Endothelial cell of umbilical vein (primary cell): ENCODE measurements at regions not wholly inside any gene's neighbourhood (a gene's known extent, or its start where the extent isn't known, plus 50 kb on each side); places are given as distances from the start of the nearest gene placed in this dataset.

Experiments used
- BruUV-seq: library from RNA; stranded (reverse); fragments of 400-500 nt; replicated peaks from 2 replicates; lab custom pipeline; 2021; lab: Mats Ljungman, UMichigan
- CTCF ChIA-PET: fragments of 300-600, 350-600 bp; sonication (Branson Sonifier 250); formaldehyde crosslinking; loops from one replicate; lab custom pipeline; 2021; ENCODE audit warnings: antibody characterized with exemption, inconsistent platforms; lab: Charles Lee
- POLR2A ChIA-PET: fragments of 300-600, 350-600 bp; sonication (Branson Sonifier 250); formaldehyde crosslinking; loops from one replicate; lab custom pipeline; 2021; ENCODE audit warnings: antibody characterized with exemption, inconsistent platforms; lab: Charles Lee
- DNase-seq: peaks from one replicate; pipeline ENCODE4 v3.0.0-alpha.2; 2011; ENCODE audit warnings: low read depth, low spot score
- FAIRE-seq: peaks from 2 replicates; lab custom pipeline; 2011; peaks lifted over from hg19 to GRCh38; lab: Jason Lieb, UNC
- H2AFZ ChIP-seq: 2 replicates; pipeline ENCODE4 v1.6.0; 2012; ENCODE audit warnings: low read depth, low read length, control low read depth, inconsistent platforms
- H3K27ac ChIP-seq: 2 replicates; pipeline ENCODE4 v1.5.1; 2011; ENCODE audit warnings: low read depth, mild to moderate bottlenecking, control low read depth, low read length, moderate library complexity; ENCODE audit not compliant: insufficient read depth
- H3K27me3 ChIP-seq, 2 experiments: 2 replicates each; pipeline versions ENCODE4 v1.6.0 to v1.6.1; 2011; ENCODE audit warnings: low read length in 2 of 2, mixed read lengths in 1 of 2; ENCODE audit not compliant: control insufficient read depth in 2 of 2, insufficient read depth in 2 of 2
- H3K36me3 ChIP-seq, 2 experiments: 2 replicates in 1 of 2; 3 replicates in 1 of 2; pipeline ENCODE4 v1.5.1; 2011; ENCODE audit warnings: low read length in 2 of 2, mild to moderate bottlenecking in 1 of 2, moderate library complexity in 1 of 2; ENCODE audit not compliant: control insufficient read depth in 2 of 2, insufficient read depth in 2 of 2; ENCODE audit errors: extremely low read depth in 1 of 2
- H3K4me1 ChIP-seq: 3 replicates; pipeline ENCODE4 v1.5.1; 2011; ENCODE audit warnings: mild to moderate bottlenecking, low read length; ENCODE audit not compliant: control insufficient read depth, insufficient read depth; ENCODE audit errors: extremely low read depth
- H3K4me2 ChIP-seq: 2 replicates; pipeline ENCODE4 v1.6.1; 2011; ENCODE audit warnings: low read length, control low read depth, mixed read lengths; ENCODE audit not compliant: insufficient read depth
- H3K4me3 ChIP-seq, 3 experiments: fragments of 200-600 bp in 1 of 3; sonication (generic), shearing (Covaris generic) in 1 of 3; replicated peaks in 1 of 3; 2 replicates each; pipeline ENCODE4 v1.5.1; 2011 to 2016; ENCODE audit warnings: control low read depth in 3 of 3, low read length in 3 of 3, mild to moderate bottlenecking in 2 of 3, inconsistent platforms in 1 of 3, low read depth in 1 of 3, moderate library complexity in 1 of 3; ENCODE audit not compliant: insufficient read depth in 1 of 3
- H3K79me2 ChIP-seq: 2 replicates; pipeline ENCODE4 v1.6.0; 2012; ENCODE audit warnings: low read length, inconsistent platforms; ENCODE audit not compliant: control insufficient read depth, insufficient read depth
- H3K9ac ChIP-seq: replicated peaks from 2 replicates; pipeline ENCODE3; 2011; ENCODE audit warnings: low read length, control low read depth; ENCODE audit not compliant: insufficient read depth; ENCODE audit errors: extremely low read depth
- H3K9me1 ChIP-seq: replicated peaks from 3 replicates; pipeline ENCODE4 v1.6.0; 2011; ENCODE audit warnings: mild to moderate bottlenecking, low read length; ENCODE audit not compliant: control insufficient read depth, insufficient read depth; ENCODE audit errors: extremely low read depth
- H3K9me3 ChIP-seq: replicated peaks from 2 replicates; pipeline ENCODE4 v1.5.1; 2012; ENCODE audit warnings: low read length, inconsistent platforms; ENCODE audit not compliant: control insufficient read depth, insufficient read depth
- H4K20me1 ChIP-seq: replicated peaks from 2 replicates; pipeline ENCODE3; 2011; ENCODE audit warnings: mild to moderate bottlenecking, low read length; ENCODE audit not compliant: control insufficient read depth, insufficient read depth; ENCODE audit errors: extremely low read depth
- EZH2 ChIP-seq: IDR thresholded peaks from 2 replicates; pipeline ENCODE4 v1.6.1; 2012; ENCODE audit warnings: borderline replicate concordance, low read depth, mild to moderate bottlenecking, moderate library complexity, low read length, inconsistent platforms; ENCODE audit not compliant: severe bottlenecking
- FOS ChIP-seq: IDR thresholded peaks from 2 replicates; pipeline ENCODE4 v1.6.1; 2011; ENCODE audit warnings: mild to moderate bottlenecking, low read length, moderate library complexity, borderline replicate concordance; ENCODE audit not compliant: insufficient read depth
- GATA2 ChIP-seq: IDR thresholded peaks from 2 replicates; pipeline ENCODE4 v1.7.0; 2011; ENCODE audit warnings: low read depth, mild to moderate bottlenecking, moderate library complexity, mixed read lengths, low read length; ENCODE audit not compliant: insufficient read length, insufficient read depth
- JUN ChIP-seq: IDR thresholded peaks from 2 replicates; pipeline ENCODE4 v1.6.1; 2011; ENCODE audit warnings: borderline replicate concordance, low read depth; ENCODE audit not compliant: insufficient read length, insufficient read depth
- MYC ChIP-seq: IDR thresholded peaks from one replicate; pipeline ENCODE4 v1.6.1; 2011; ENCODE audit warnings: mild to moderate bottlenecking, low read depth, low read length
- POLR2A ChIP-seq: IDR thresholded peaks from 2 replicates; pipeline ENCODE4 v1.6.1; 2012; ENCODE audit warnings: low read depth, mild to moderate bottlenecking, control low read depth, low read length
- POLR2AphosphoS5 ChIP-seq: IDR thresholded peaks from 2 replicates; pipeline ENCODE4 v1.6.1; 2012; ENCODE audit warnings: low read depth, mild to moderate bottlenecking, control low read depth, low read length, moderate library complexity; ENCODE audit not compliant: insufficient read depth
- dilution Hi-C: fragments of 300-500 bp; cut with MboI; formaldehyde crosslinking; loops from one replicate; pipeline ENCODE4 v1.15.0; 2019; ENCODE audit warnings: low sequenced_read_pairs; ENCODE audit not compliant: extremely low pct_ligation_motif_present
- intact Hi-C: fragments of 100-400 bp; cut with micrococcal nuclease; formaldehyde crosslinking; loops from one replicate; pipeline ENCODE4 v1.10.0; 2022
- TF ChIP-seq, protein P1 (sequence below), 2 donors: IDR thresholded peaks; 1 replicate in 1 of 2; 2 replicates in 1 of 2; pipeline ENCODE4 v1.5.1; 2011; ENCODE audit warnings: low read length in 2 of 2, mild to moderate bottlenecking in 2 of 2, moderate library complexity in 2 of 2, control low read depth in 1 of 2, inconsistent platforms in 1 of 2, low read depth in 1 of 2; ENCODE audit not compliant: insufficient read depth in 1 of 2; ENCODE audit errors: extremely low read depth in 1 of 2
- TF ChIP-seq, protein P2 (sequence below): IDR thresholded peaks from 2 replicates; pipeline ENCODE4 v1.6.1; 2011; ENCODE audit not compliant: insufficient read depth, insufficient read length

DNA sequence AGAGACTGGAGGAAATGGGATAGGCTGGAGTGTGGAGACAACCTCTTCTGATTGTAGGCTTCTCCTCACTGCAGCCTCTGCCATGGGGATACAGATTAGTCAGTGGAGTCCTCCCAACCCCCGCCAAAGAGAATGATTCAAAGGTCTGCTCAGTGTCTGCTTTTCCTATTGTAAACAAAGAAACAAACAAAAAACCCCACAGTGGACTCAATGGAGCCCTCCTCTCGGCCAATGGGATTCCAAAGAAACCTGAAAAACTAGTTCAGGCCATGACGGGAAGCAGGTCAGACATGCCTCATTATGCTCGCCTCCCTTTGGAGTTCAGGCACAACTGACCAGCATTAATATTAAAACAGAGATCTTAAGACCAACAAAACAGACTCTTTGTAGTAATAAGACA lies 85.8 kb downstream of the SEC61B start:
- no peak for TF ChIP-seq EZH2
- no peak for TF ChIP-seq MYC
- TF ChIP-seq POLR2A: no peak
- no peak for TF ChIP-seq GATA2
- TF ChIP-seq, protein P1, sequence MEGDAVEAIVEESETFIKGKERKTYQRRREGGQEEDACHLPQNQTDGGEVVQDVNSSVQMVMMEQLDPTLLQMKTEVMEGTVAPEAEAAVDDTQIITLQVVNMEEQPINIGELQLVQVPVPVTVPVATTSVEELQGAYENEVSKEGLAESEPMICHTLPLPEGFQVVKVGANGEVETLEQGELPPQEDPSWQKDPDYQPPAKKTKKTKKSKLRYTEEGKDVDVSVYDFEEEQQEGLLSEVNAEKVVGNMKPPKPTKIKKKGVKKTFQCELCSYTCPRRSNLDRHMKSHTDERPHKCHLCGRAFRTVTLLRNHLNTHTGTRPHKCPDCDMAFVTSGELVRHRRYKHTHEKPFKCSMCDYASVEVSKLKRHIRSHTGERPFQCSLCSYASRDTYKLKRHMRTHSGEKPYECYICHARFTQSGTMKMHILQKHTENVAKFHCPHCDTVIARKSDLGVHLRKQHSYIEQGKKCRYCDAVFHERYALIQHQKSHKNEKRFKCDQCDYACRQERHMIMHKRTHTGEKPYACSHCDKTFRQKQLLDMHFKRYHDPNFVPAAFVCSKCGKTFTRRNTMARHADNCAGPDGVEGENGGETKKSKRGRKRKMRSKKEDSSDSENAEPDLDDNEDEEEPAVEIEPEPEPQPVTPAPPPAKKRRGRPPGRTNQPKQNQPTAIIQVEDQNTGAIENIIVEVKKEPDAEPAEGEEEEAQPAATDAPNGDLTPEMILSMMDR (IDR thresholded peaks at IDR 0.05; ENCODE audit: extremely low read depth in 1 of 2, insufficient read depth in 1 of 2, low read depth in 1 of 2, low read length in 2 of 2): no peak
- no peak for TF ChIP-seq POLR2AphosphoS5
- no peak for TF ChIP-seq FOS
- TF ChIP-seq, protein P2, sequence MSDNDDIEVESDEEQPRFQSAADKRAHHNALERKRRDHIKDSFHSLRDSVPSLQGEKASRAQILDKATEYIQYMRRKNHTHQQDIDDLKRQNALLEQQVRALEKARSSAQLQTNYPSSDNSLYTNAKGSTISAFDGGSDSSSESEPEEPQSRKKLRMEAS: no peak
- no peak for TF ChIP-seq JUN
- peaks cover 0 to 2% of the 10 kb centered on the region in 2 experiments for H3K27me3 ChIP-seq
- H3K9me3 ChIP-seq: no peaks in the 10 kb centered on the region
- H3K4me3 ChIP-seq: no peak overlapping the region
- H3K27ac ChIP-seq: no peak overlapping the region
- intact Hi-C loops: no loop called here
- no peaks in the 10 kb centered on the region for H4K20me1 ChIP-seq
- H3K9me1 ChIP-seq: no peaks in the 10 kb centered on the region
- no TSS peak for BruUV-seq
- no peak for DNase-seq
- H3K4me1 ChIP-seq: no peaks in the 10 kb centered on the region
- ChIA-PET POLR2A (no interaction called here), CTCF (no interaction called here)
- no peak for FAIRE-seq
- H3K36me3 ChIP-seq: no peaks in the 10 kb centered on the region
- no peak overlapping the region for H2AFZ ChIP-seq
- H3K79me2 ChIP-seq: no peaks in the 10 kb centered on the region
- dilution Hi-C loops: no loop called here
- no peak overlapping the region for H3K4me2 ChIP-seq
- H3K9ac ChIP-seq: no peak overlapping the region
